WTC11 (cell line): ENCODE measurements at regions not wholly inside any gene's neighbourhood (a gene's known extent, or its start where the extent isn't known, plus 50 kb on each side); places are given as distances from the start of the nearest gene placed in this dataset.

ENCODE experiments used
- ATAC-seq: fragments of 200-7000 bp; cut with Tn5 transposase; 2 replicates; pipeline ENCODE4 v1.10.0; 2021; ENCODE audit warnings: mild to moderate bottlenecking, moderate library complexity
- CTCF ChIA-PET: fragments of 300-600 bp; sonication (Branson Sonifier 250); formaldehyde crosslinking; loops from one replicate; lab custom pipeline; 2021; ENCODE audit warnings: antibody characterized with exemption; lab: Charles Lee
- POLR2A ChIA-PET: fragments of 350-600 bp; sonication (Branson Sonifier 250); formaldehyde crosslinking; loops from one replicate; lab custom pipeline; 2021; ENCODE audit warnings: antibody characterized with exemption; lab: Charles Lee
- DNase-seq: peaks from one replicate; pipeline ENCODE4 v3.0.0; 2021; ENCODE audit warnings: low spot score
- H3K27ac Mint-ChIP-seq: 2 replicates; pipeline ENCODE4 v1.8.0; 2021; ENCODE audit warnings: mixed read lengths
- H3K27me3 Mint-ChIP-seq: 2 replicates; pipeline ENCODE4 v1.8.0; 2021; ENCODE audit warnings: low read depth, mild to moderate bottlenecking, moderate library complexity, mixed read lengths
- H3K36me3 Mint-ChIP-seq: 2 replicates; pipeline ENCODE4 v1.8.0; 2021; ENCODE audit warnings: mixed read lengths
- H3K4me1 Mint-ChIP-seq: 2 replicates; pipeline ENCODE4 v1.8.0; 2022; ENCODE audit warnings: mixed read lengths
- H3K4me3 Mint-ChIP-seq: 2 replicates; pipeline ENCODE4 v1.8.0; 2021; ENCODE audit warnings: mild to moderate bottlenecking, moderate library complexity, mixed read lengths
- H3K9me3 Mint-ChIP-seq: 2 replicates; pipeline ENCODE4 v1.8.0; 2021; ENCODE audit warnings: mixed read lengths
- ATF1 ChIP-seq: sonication (generic); formaldehyde crosslinking; IDR thresholded peaks from 2 replicates; pipeline ENCODE4 v1.8.1; 2023; ENCODE audit warnings: mild to moderate bottlenecking, moderate library complexity, missing genetic modification reagents
- CTCF ChIP-seq: fragments of 200-600 bp; IDR thresholded peaks from 2 replicates; pipeline ENCODE4 v1.8.0; 2022; ENCODE audit warnings: antibody characterized with exemption
- ESRRA ChIP-seq: sonication (generic); formaldehyde crosslinking; IDR thresholded peaks from 2 replicates; pipeline ENCODE4 v1.8.1; 2022; ENCODE audit warnings: mild to moderate bottlenecking, missing genetic modification reagents, borderline replicate concordance
- FOXP1 ChIP-seq: sonication (generic); formaldehyde crosslinking; IDR thresholded peaks from 2 replicates; pipeline ENCODE4 v1.8.0; 2022; ENCODE audit warnings: missing genetic modification reagents, mild to moderate bottlenecking, moderate library complexity, borderline replicate concordance
- IRF2 ChIP-seq: sonication (generic); formaldehyde crosslinking; IDR thresholded peaks from 2 replicates; pipeline ENCODE4 v1.8.0; 2022; ENCODE audit warnings: low read depth, missing genetic modification reagents, borderline replicate concordance
- JAZF1 ChIP-seq: fragments of 250-450 bp; sonication (Bioruptor Pico); IDR thresholded peaks from 2 replicates; pipeline ENCODE4 v1.9.0; 2021; ENCODE audit warnings: moderate library complexity, mild to moderate bottlenecking, inconsistent platforms
- MYBL2 ChIP-seq: sonication (generic); formaldehyde crosslinking; IDR thresholded peaks from 2 replicates; pipeline ENCODE4 v1.8.1; 2023; ENCODE audit warnings: mild to moderate bottlenecking, moderate library complexity, missing genetic modification reagents
- NFATC4 ChIP-seq: fragments of 250-450 bp; sonication (Bioruptor Pico); IDR thresholded peaks from 2 replicates; pipeline ENCODE4 v1.9.0; 2021; ENCODE audit warnings: mild to moderate bottlenecking
- NR2C2 ChIP-seq: sonication (generic); formaldehyde crosslinking; IDR thresholded peaks from 2 replicates; pipeline ENCODE4 v1.8.0; 2022; ENCODE audit warnings: mild to moderate bottlenecking, missing genetic modification reagents
- OVOL2 ChIP-seq: fragments of 250-450 bp; sonication (Bioruptor Pico); IDR thresholded peaks from 2 replicates; pipeline ENCODE4 v1.9.0; 2021; ENCODE audit warnings: mild to moderate bottlenecking, borderline replicate concordance
- TEAD4 ChIP-seq: sonication (generic); formaldehyde crosslinking; IDR thresholded peaks from 2 replicates; pipeline ENCODE4 v1.8.0; 2022; ENCODE audit warnings: mild to moderate bottlenecking, missing genetic modification reagents
- ZBTB21 ChIP-seq: sonication (generic); formaldehyde crosslinking; IDR thresholded peaks from 2 replicates; pipeline ENCODE4 v1.8.1; 2023; ENCODE audit warnings: mild to moderate bottlenecking, missing genetic modification reagents, borderline replicate concordance
- ZNF121 ChIP-seq: sonication (generic); formaldehyde crosslinking; IDR thresholded peaks from 2 replicates; pipeline ENCODE4 v1.8.0; 2023; ENCODE audit warnings: missing genetic modification reagents
- ZNF396 ChIP-seq: fragments of 250-450 bp; sonication (Bioruptor Pico); IDR thresholded peaks from 2 replicates; pipeline ENCODE4 v1.8.0; 2021; ENCODE audit warnings: mild to moderate bottlenecking, moderate library complexity, borderline replicate concordance
- ZNF416 ChIP-seq: fragments of 250-450 bp; sonication (Bioruptor Pico); IDR thresholded peaks from 2 replicates; pipeline ENCODE4 v1.9.0; 2021; ENCODE audit warnings: mild to moderate bottlenecking, inconsistent platforms
- ZNF425 ChIP-seq: fragments of 250-450 bp; sonication (Bioruptor Pico); conservative IDR thresholded peaks from 2 replicates; pipeline ENCODE4 v1.9.0; 2021; ENCODE audit warnings: mild to moderate bottlenecking
- TF ChIP-seq, protein P1 (sequence below): sonication (generic); formaldehyde crosslinking; IDR thresholded peaks from 2 replicates; pipeline ENCODE4 v1.8.0; 2022; ENCODE audit warnings: mild to moderate bottlenecking, missing genetic modification reagents
- TF ChIP-seq, protein P2 (sequence below): sonication (generic); formaldehyde crosslinking; IDR thresholded peaks from 2 replicates; pipeline ENCODE4 v1.8.1; 2023; ENCODE audit warnings: mild to moderate bottlenecking, missing genetic modification reagents, moderate library complexity
- TF ChIP-seq, protein P3 (sequence below): sonication (generic); formaldehyde crosslinking; IDR thresholded peaks from 2 replicates; pipeline ENCODE4 v1.8.1; 2023; ENCODE audit warnings: mild to moderate bottlenecking, missing genetic modification reagents

DNA sequence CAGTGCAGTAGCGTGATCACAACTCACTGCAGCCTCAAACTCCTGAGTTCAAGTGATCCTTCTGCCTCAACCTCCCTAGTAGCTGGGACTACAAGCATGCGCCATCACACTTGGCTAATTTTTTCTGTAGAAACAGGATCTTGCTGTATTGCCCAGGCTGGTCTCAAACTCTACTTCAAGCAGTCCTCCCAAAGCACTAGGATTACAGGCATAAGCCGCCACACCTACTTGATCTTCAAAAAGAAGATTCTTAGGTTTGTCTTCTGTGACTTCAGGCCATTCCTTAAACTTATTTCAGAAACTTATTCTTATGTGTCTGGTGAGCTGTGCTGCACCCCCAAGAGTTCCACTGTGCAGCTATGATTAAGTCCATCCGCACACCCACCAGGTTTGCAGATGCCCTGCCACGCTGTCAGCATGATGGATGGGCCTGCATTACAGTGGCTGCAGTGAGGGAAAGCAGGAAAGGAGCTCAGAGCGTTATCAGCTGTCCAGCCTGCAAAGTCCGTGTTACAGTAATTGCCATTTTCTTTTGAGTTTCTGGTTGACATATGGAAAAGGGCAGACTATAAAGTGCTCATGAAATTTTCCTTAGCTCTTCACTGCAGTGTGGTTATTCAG lies 146.6 kb downstream of the AASDH start:
- Mint-ChIP-seq H3K27me3 (no peaks in the 10 kb centered on the region), H3K9me3 (no peaks in the 10 kb centered on the region), H3K4me1 (peaks cover 12% of the 10 kb centered on the region), H3K36me3 (no peaks in the 10 kb centered on the region), H3K4me3 (no peak overlapping the region), H3K27ac (no peak overlapping the region)
- ATAC-seq = no peak
- ChIA-PET POLR2A (no interaction called here), CTCF (no interaction called here)
- TF ChIP-seq NFATC4 (CRISPR knock-in tag) = no peak
- TF ChIP-seq, protein P1, sequence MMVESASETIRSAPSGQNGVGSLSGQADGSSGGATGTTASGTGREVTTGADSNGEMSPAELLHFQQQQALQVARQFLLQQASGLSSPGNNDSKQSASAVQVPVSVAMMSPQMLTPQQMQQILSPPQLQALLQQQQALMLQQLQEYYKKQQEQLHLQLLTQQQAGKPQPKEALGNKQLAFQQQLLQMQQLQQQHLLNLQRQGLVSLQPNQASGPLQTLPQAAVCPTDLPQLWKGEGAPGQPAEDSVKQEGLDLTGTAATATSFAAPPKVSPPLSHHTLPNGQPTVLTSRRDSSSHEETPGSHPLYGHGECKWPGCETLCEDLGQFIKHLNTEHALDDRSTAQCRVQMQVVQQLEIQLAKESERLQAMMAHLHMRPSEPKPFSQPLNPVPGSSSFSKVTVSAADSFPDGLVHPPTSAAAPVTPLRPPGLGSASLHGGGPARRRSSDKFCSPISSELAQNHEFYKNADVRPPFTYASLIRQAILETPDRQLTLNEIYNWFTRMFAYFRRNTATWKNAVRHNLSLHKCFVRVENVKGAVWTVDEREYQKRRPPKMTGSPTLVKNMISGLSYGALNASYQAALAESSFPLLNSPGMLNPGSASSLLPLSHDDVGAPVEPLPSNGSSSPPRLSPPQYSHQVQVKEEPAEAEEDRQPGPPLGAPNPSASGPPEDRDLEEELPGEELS (CRISPR knock-in tag) = no peak
- no peak for TF ChIP-seq OVOL2
- 0 out of 2 replicates have a peak, but pooled peaks have one; percentile 4 for TF ChIP-seq ZNF121
- TF ChIP-seq, protein P2, sequence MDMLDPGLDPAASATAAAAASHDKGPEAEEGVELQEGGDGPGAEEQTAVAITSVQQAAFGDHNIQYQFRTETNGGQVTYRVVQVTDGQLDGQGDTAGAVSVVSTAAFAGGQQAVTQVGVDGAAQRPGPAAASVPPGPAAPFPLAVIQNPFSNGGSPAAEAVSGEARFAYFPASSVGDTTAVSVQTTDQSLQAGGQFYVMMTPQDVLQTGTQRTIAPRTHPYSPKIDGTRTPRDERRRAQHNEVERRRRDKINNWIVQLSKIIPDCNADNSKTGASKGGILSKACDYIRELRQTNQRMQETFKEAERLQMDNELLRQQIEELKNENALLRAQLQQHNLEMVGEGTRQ (CRISPR knock-in tag) = no peak
- DNase-seq = no peak

- Mint-ChIP-seq H3K9me3 (no peaks in the 10 kb centered on the region), H3K4me3 (no peak overlapping the region), H3K27ac (no peak overlapping the region), H3K4me1 (0 out of 2 replicates have a peak, but pooled peaks cover 4% of the 10 kb centered on the region), H3K27me3 (no peaks in the 10 kb centered on the region), H3K36me3 (no peaks in the 10 kb centered on the region)
- ChIA-PET CTCF (no interaction called here), POLR2A (no interaction called here)
- DNase-seq (no peak), ATAC-seq (no peak)
- TF ChIP-seq ZNF425 = no peak
- no peak for TF ChIP-seq ZBTB21 (CRISPR knock-in tag)
- no peak for TF ChIP-seq IRF2 (CRISPR knock-in tag)
- TF ChIP-seq CTCF = no peak
- TF ChIP-seq NR2C2 (CRISPR knock-in tag) = no peak
Observed at GRCh38 chr4:56238251-56238650, 149.0 kb downstream of the AASDH start.

GRCh38 chr4:56235725-56236124 lies 151.6 kb downstream of the AASDH start:
- ATAC-seq = no peak
- CTCF ChIA-PET = no interaction called here
- no peak for TF ChIP-seq ESRRA (CRISPR knock-in tag)
- TF ChIP-seq FOXP1 = no peak
- no peak for TF ChIP-seq ATF1 (CRISPR knock-in tag)
- TF ChIP-seq JAZF1 (CRISPR knock-in tag) = no peak
- TF ChIP-seq ZNF416 (CRISPR knock-in tag) = no peak
- TF ChIP-seq TEAD4 (CRISPR knock-in tag) = no peak
- TF ChIP-seq, protein P3, sequence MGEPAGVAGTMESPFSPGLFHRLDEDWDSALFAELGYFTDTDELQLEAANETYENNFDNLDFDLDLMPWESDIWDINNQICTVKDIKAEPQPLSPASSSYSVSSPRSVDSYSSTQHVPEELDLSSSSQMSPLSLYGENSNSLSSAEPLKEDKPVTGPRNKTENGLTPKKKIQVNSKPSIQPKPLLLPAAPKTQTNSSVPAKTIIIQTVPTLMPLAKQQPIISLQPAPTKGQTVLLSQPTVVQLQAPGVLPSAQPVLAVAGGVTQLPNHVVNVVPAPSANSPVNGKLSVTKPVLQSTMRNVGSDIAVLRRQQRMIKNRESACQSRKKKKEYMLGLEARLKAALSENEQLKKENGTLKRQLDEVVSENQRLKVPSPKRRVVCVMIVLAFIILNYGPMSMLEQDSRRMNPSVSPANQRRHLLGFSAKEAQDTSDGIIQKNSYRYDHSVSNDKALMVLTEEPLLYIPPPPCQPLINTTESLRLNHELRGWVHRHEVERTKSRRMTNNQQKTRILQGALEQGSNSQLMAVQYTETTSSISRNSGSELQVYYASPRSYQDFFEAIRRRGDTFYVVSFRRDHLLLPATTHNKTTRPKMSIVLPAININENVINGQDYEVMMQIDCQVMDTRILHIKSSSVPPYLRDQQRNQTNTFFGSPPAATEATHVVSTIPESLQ (CRISPR knock-in tag) = no peak
- TF ChIP-seq ZNF425 = no peak
- TF ChIP-seq ZNF396 (CRISPR knock-in tag) = no peak
- TF ChIP-seq, protein P1 (CRISPR knock-in tag) = no peak
- TF ChIP-seq MYBL2 (CRISPR knock-in tag) = no peak

More at GRCh38 chr4:56235725-56236124, 151.6 kb downstream of the AASDH start:
- peaks cover 13% of the 10 kb centered on the region for H3K9me3 Mint-ChIP-seq
- no peaks in the 10 kb centered on the region for H3K27me3 Mint-ChIP-seq
- H3K4me1 Mint-ChIP-seq = no peaks in the 10 kb centered on the region
- peaks cover 8% of the 10 kb centered on the region for H3K36me3 Mint-ChIP-seq
- POLR2A ChIA-PET = no interaction called here
- H3K4me3 Mint-ChIP-seq = no peak overlapping the region
- no peak overlapping the region for H3K27ac Mint-ChIP-seq
- DNase-seq = no peak
